Nephron progenitor cell (in vitro differentiated cells): ENCODE measurements at regions not wholly inside any gene's neighbourhood (a gene's known extent, or its start where the extent isn't known, plus 50 kb on each side); places are given as distances from the start of the nearest gene placed in this dataset.

Experiments
- DNase-seq: peaks from one replicate; pipeline ENCODE4 v3.0.0; 2021
- H3K27ac Mint-ChIP-seq: 2 replicates; pipeline ENCODE4 v1.8.0; 2021; ENCODE audit warnings: mild to moderate bottlenecking, moderate library complexity, mixed read lengths
- H3K27me3 Mint-ChIP-seq: 2 replicates; pipeline ENCODE4 v1.8.0; 2021; ENCODE audit warnings: mild to moderate bottlenecking, low read depth, mixed read lengths; ENCODE audit not compliant: poor library complexity
- H3K36me3 Mint-ChIP-seq: 2 replicates; pipeline ENCODE4 v1.8.0; 2021; ENCODE audit warnings: low read depth, mixed read lengths
- H3K4me1 Mint-ChIP-seq: 2 replicates; pipeline ENCODE4 v1.8.0; 2021; ENCODE audit warnings: mixed read lengths
- H3K4me3 Mint-ChIP-seq: 2 replicates; pipeline ENCODE4 v1.8.0; 2021; ENCODE audit warnings: mild to moderate bottlenecking, moderate library complexity, mixed read lengths
- H3K9me3 Mint-ChIP-seq: 2 replicates; pipeline ENCODE4 v1.8.0; 2021; ENCODE audit warnings: mild to moderate bottlenecking, moderate library complexity, mixed read lengths
- CTCF ChIP-seq: fragments of 200-600 bp; sonication (generic); IDR thresholded peaks from 2 replicates; pipeline ENCODE4 v1.5.0; 2021; ENCODE audit warnings: antibody characterized with exemption

- no peak for TF ChIP-seq CTCF
- peaks cover 57% of the 10 kb centered on the region for H3K4me1 Mint-ChIP-seq
- H3K36me3 Mint-ChIP-seq, result no peaks in the 10 kb centered on the region
- no peak overlapping the region for H3K27ac Mint-ChIP-seq
- H3K27me3 Mint-ChIP-seq, result peaks cover 12% of the 10 kb centered on the region
- DNase-seq, result no peak
- peaks cover 13% of the 10 kb centered on the region for H3K9me3 Mint-ChIP-seq
- no peak overlapping the region for H3K4me3 Mint-ChIP-seq
These were observed 284.5 kb upstream of the TLE3 start for GRCh38 chr15:70382009-70382749.

GRCh38 chr15:70379938-70380883, 282.5 kb upstream of the TLE3 start:
- Mint-ChIP-seq H3K4me3 (no peak overlapping the region), H3K36me3 (no peaks in the 10 kb centered on the region), H3K9me3 (peaks cover 13% of the 10 kb centered on the region), H3K4me1 (peaks cover 65% of the 10 kb centered on the region), H3K27me3 (peaks cover 15% of the 10 kb centered on the region), H3K27ac (peak overlapping the region; percentile 41)
- TF ChIP-seq CTCF, result no peak
- DNase-seq, result no peak

GRCh38 chr15:70379134-70379533, 281.4 kb upstream of the TLE3 start:
- H3K9me3 Mint-ChIP-seq, result peaks cover 13% of the 10 kb centered on the region
- peaks cover 20% of the 10 kb centered on the region for H3K27me3 Mint-ChIP-seq
- H3K4me3 Mint-ChIP-seq, result no peak overlapping the region
- H3K4me1 Mint-ChIP-seq, result peaks cover 74% of the 10 kb centered on the region
- H3K36me3 Mint-ChIP-seq, result no peaks in the 10 kb centered on the region
- no peak for TF ChIP-seq CTCF
- DNase-seq, result no peak
- H3K27ac Mint-ChIP-seq, result no peak overlapping the region

GRCh38 chr15:70378126-70379031, 280.7 kb upstream of the TLE3 start:
- DNase-seq, result no peak
- Mint-ChIP-seq H3K36me3 (no peaks in the 10 kb centered on the region), H3K27me3 (peaks cover 15% of the 10 kb centered on the region), H3K4me3 (no peak overlapping the region), H3K27ac (no peak overlapping the region), H3K4me1 (peaks cover 66% of the 10 kb centered on the region), H3K9me3 (peaks cover 12% of the 10 kb centered on the region)
- TF ChIP-seq CTCF, result no peak

GRCh38 chr15:70376929-70377691, 279.4 kb upstream of the TLE3 start:
- H3K9me3 Mint-ChIP-seq, result peaks cover 16% of the 10 kb centered on the region
- peaks cover 63% of the 10 kb centered on the region for H3K4me1 Mint-ChIP-seq
- TF ChIP-seq CTCF, result no peak
- H3K27me3 Mint-ChIP-seq, result peaks cover 13% of the 10 kb centered on the region
- peak overlapping the region; percentile 36 for H3K27ac Mint-ChIP-seq
- peak overlapping the region; percentile 72 for H3K4me3 Mint-ChIP-seq
- DNase-seq, result peak; percentile 63
- H3K36me3 Mint-ChIP-seq, result no peaks in the 10 kb centered on the region
